ENCODE measurements at regions not wholly inside any gene's neighbourhood (a gene's known extent, or its start where the extent isn't known, plus 50 kb on each side); places are given as distances from the start of the nearest gene placed in this dataset.
A peak's percentile ranks its signal among the peaks of the same experiment; 100 is the strongest.

DNA sequence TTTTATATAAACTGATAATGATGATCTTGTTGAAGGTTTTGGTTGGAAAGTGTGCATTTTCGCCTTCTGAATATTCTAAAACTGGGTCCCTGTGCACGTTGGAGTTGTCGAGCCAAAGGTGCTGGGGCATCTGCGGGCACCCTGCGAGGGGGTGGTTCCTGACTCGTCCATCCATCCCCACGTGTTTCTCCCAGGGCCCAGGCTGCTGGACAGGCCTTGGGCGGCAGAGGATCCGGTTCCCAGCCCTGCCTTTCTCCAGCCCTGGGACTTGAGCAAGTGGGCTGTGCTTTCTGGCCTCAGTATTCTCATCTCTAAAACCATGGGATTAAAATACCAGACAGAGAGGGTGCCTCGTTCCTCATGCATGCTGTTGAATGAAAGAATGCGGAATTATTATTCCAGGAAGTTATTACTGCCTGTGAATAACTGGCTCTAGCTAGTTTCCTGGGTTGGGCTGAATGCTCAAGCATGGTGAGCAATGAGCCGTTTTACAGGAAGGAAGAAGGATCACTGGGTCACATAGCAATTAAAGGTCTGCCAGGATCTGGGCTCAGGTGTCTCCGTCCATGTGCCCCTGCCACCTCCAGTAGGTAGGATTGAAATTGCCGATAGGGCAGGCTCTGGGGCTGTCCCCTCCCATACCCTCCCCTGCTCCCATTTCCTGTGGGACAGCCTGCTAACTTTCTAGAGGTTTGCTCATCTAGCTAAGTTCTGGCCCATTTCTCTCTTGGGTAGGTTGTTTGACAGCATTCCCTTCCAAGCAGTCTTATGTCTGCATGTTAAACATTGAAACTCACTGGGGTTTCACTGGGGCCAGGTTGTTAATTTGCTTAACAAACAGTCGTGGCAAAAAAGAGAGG, 77.2 kb upstream of the HS6ST1 start:
- DNase-seq (ENCODE audit: low spot score): peak; percentile 83
- ChIA-PET CTCF (no interaction called here), POLR2A (ENCODE audit: low non-redundant PET) (no interaction called here)
- intact Hi-C loops (cut with micrococcal nuclease; ENCODE audit: unreplicated experiment): no loop called here
- H3K4me3 ChIP-seq (ENCODE audit: low read depth, low read length, poor library complexity, severe bottlenecking): no peak overlapping the region
- no TSS peak for BruUV-seq (replicated peaks)
- no peak for TF ChIP-seq EZH2 (IDR thresholded peaks at IDR 0.05; ENCODE audit: borderline replicate concordance, low read depth, low read length, poor library complexity, severe bottlenecking)
- TF ChIP-seq, protein P1, sequence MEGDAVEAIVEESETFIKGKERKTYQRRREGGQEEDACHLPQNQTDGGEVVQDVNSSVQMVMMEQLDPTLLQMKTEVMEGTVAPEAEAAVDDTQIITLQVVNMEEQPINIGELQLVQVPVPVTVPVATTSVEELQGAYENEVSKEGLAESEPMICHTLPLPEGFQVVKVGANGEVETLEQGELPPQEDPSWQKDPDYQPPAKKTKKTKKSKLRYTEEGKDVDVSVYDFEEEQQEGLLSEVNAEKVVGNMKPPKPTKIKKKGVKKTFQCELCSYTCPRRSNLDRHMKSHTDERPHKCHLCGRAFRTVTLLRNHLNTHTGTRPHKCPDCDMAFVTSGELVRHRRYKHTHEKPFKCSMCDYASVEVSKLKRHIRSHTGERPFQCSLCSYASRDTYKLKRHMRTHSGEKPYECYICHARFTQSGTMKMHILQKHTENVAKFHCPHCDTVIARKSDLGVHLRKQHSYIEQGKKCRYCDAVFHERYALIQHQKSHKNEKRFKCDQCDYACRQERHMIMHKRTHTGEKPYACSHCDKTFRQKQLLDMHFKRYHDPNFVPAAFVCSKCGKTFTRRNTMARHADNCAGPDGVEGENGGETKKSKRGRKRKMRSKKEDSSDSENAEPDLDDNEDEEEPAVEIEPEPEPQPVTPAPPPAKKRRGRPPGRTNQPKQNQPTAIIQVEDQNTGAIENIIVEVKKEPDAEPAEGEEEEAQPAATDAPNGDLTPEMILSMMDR (conservative IDR thresholded peaks at IDR 0.05; ENCODE audit: low read depth, low read length): no peak
- H3K36me3 ChIP-seq (ENCODE audit: insufficient read depth, low read length, poor library complexity, severe bottlenecking): no peaks in the 10 kb centered on the region
- H3K27me3 ChIP-seq (replicated peaks; ENCODE audit: insufficient read depth, low read depth, low read length, poor library complexity): no peaks in the 10 kb centered on the region
- H3K27ac ChIP-seq (ENCODE audit: low read depth, low read length, poor library complexity, severe bottlenecking): peak overlapping the region; percentile 79
- H3K4me1 ChIP-seq (ENCODE audit: insufficient read depth, low read length, poor library complexity, severe bottlenecking): peaks cover 18% of the 10 kb centered on the region
- no peaks in the 10 kb centered on the region for H3K9me3 ChIP-seq (ENCODE audit: low read depth, low read length, poor library complexity, severe bottlenecking)

DNA sequence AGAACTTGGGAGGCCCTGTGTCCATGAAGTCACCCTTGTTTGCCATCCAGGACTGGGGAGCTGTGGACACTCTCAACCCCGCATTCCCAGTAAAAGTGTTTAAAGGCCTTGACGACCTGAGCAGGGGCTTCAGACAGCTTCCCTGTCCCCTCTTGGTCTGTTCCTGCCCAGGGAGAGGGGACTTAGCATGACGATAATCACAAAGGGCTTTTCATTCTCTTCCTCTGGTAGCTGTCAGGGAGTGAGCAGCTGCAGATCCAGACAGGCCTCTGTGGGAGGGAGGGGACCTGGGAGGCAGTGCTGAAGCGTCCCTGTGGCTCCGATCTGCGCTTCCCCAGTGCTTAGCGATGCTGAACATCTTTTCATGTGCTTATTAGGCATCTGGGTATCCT, 77.8 kb upstream of the HS6ST1 start:
- ChIA-PET CTCF (no interaction called here), POLR2A (ENCODE audit: low non-redundant PET) (no interaction called here)
- no peak for TF ChIP-seq EZH2 (IDR thresholded peaks at IDR 0.05; ENCODE audit: borderline replicate concordance, low read depth, low read length, poor library complexity, severe bottlenecking)
- TF ChIP-seq, protein P1 (conservative IDR thresholded peaks at IDR 0.05; ENCODE audit: low read depth, low read length): no peak
- Histone ChIP-seq H3K4me1 (ENCODE audit: insufficient read depth, low read length, poor library complexity, severe bottlenecking) (peaks cover 18% of the 10 kb centered on the region), H3K4me3 (ENCODE audit: low read depth, low read length, poor library complexity, severe bottlenecking) (no peak overlapping the region), H3K27ac (ENCODE audit: low read depth, low read length, poor library complexity, severe bottlenecking) (peak overlapping the region; percentile 79), H3K27me3 (replicated peaks; ENCODE audit: insufficient read depth, low read depth, low read length, poor library complexity) (no peaks in the 10 kb centered on the region), H3K9me3 (ENCODE audit: low read depth, low read length, poor library complexity, severe bottlenecking) (no peaks in the 10 kb centered on the region), H3K36me3 (ENCODE audit: insufficient read depth, low read length, poor library complexity, severe bottlenecking) (no peaks in the 10 kb centered on the region)
- BruUV-seq (replicated peaks): no TSS peak
- intact Hi-C loops (cut with micrococcal nuclease; ENCODE audit: unreplicated experiment): no loop called here
- DNase-seq (ENCODE audit: low spot score): peak; percentile 80

DNA sequence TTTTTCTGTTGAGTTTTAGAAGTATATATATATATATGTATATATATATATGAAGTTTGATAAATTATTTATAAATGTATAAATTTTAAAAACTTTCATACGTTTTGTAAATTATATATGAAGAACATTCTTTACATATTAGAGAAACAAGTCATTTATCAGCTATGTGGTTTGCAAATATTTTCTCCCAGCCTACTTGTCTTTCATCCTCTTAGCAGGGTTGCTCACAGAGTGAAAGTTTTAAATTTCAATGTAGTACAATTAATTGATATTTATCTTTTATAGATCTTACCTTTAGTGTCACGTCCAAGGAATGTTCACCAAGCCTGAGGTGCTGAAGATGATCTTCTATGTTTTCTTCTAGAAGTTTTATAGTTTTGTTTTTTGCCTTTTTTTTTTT, 78.3 kb upstream of the HS6ST1 start:
- peaks cover 18% of the 10 kb centered on the region for H3K4me1 ChIP-seq (ENCODE audit: insufficient read depth, low read length, poor library complexity, severe bottlenecking)
- H3K27ac ChIP-seq (ENCODE audit: low read depth, low read length, poor library complexity, severe bottlenecking): no peak overlapping the region
- H3K36me3 ChIP-seq (ENCODE audit: insufficient read depth, low read length, poor library complexity, severe bottlenecking): no peaks in the 10 kb centered on the region
- POLR2A ChIA-PET (ENCODE audit: low non-redundant PET): no interaction called here
- H3K9me3 ChIP-seq (ENCODE audit: low read depth, low read length, poor library complexity, severe bottlenecking): no peaks in the 10 kb centered on the region
- DNase-seq (ENCODE audit: low spot score): no peak
- BruUV-seq (replicated peaks): no TSS peak
- no peaks in the 10 kb centered on the region for H3K27me3 ChIP-seq (replicated peaks; ENCODE audit: insufficient read depth, low read depth, low read length, poor library complexity)
- CTCF ChIA-PET: no interaction called here
- intact Hi-C loops (cut with micrococcal nuclease; ENCODE audit: unreplicated experiment): no loop called here
- no peak overlapping the region for H3K4me3 ChIP-seq (ENCODE audit: low read depth, low read length, poor library complexity, severe bottlenecking)
- TF ChIP-seq EZH2 (IDR thresholded peaks at IDR 0.05; ENCODE audit: borderline replicate concordance, low read depth, low read length, poor library complexity, severe bottlenecking): no peak
- TF ChIP-seq, protein P1 (conservative IDR thresholded peaks at IDR 0.05; ENCODE audit: low read depth, low read length): no peak

Measured in A673 (cell line).